H1 (cell line): ENCODE measurements at regions not wholly inside any gene's neighbourhood (a gene's known extent, or its start where the extent isn't known, plus 50 kb on each side); places are given as distances from the start of the nearest gene placed in this dataset.
A peak's percentile ranks its signal among the peaks of the same experiment; 100 is the strongest.

Source experiments
- CTCF ChIA-PET: fragments of 300-600 bp; sonication (Branson Sonifier 250); formaldehyde crosslinking; loops from one replicate; lab custom pipeline; 2021; ENCODE audit not compliant: partially characterized antibody; lab: Charles Lee
- POLR2A ChIA-PET: fragments of 300-600 bp; sonication (Branson Sonifier 250); formaldehyde crosslinking; loops from one replicate; lab custom pipeline; 2021; ENCODE audit warnings: inconsistent platforms; ENCODE audit not compliant: partially characterized antibody; lab: Charles Lee
- DNase-seq, 2 experiments: peaks; one replicate each; pipeline versions ENCODE4 v3.0.0 to v3.0.0-alpha.2; 2010 to 2022; ENCODE audit warnings: low spot score in 2 of 2, low read depth in 1 of 2, mixed read lengths in 1 of 2
- FAIRE-seq: peaks from 2 replicates; lab custom pipeline; 2011; peaks lifted over from hg19 to GRCh38; lab: Jason Lieb, UNC
- H2AFZ ChIP-seq: 2 replicates; pipeline ENCODE4 v1.8.1; 2012; ENCODE audit warnings: low read length, inconsistent platforms
- H2AK5ac ChIP-seq: 2 replicates; pipeline ENCODE4 v1.6.1; 2013; ENCODE audit warnings: low read depth, low read length
- H2BK120ac ChIP-seq: replicated peaks from 2 replicates; pipeline ENCODE3; 2013; ENCODE audit warnings: low read depth, low read length, inconsistent platforms
- H2BK12ac ChIP-seq: 2 replicates; pipeline ENCODE4 v1.6.1; 2013; ENCODE audit warnings: low read depth, low read length
- H2BK15ac ChIP-seq: 2 replicates; pipeline ENCODE4 v1.6.1; 2013; ENCODE audit warnings: low read length
- H2BK20ac ChIP-seq: 2 replicates; pipeline ENCODE4 v1.6.1; 2013; ENCODE audit warnings: low read length
- H2BK5ac ChIP-seq: 2 replicates; pipeline ENCODE4 v1.6.1; 2013; ENCODE audit warnings: low read depth, low read length
- H3K14ac ChIP-seq: 2 replicates; pipeline ENCODE4 v1.6.1; 2013; ENCODE audit warnings: inconsistent platforms; ENCODE audit not compliant: insufficient read length
- H3K18ac ChIP-seq: 2 replicates; pipeline ENCODE4 v1.6.1; 2013; ENCODE audit warnings: low read length; ENCODE audit errors: extremely low read depth
- H3K23ac ChIP-seq: 2 replicates; pipeline ENCODE4 v1.6.1; 2013; ENCODE audit warnings: inconsistent platforms; ENCODE audit not compliant: insufficient read length
- H3K23me2 ChIP-seq: 2 replicates; pipeline ENCODE4 v1.6.1; 2013; ENCODE audit warnings: low read depth, low read length
- H3K27ac ChIP-seq: 2 replicates; pipeline ENCODE4 v1.6.1; 2011; ENCODE audit warnings: low read depth, low read length, inconsistent platforms
- H3K27me3 ChIP-seq, 4 experiments: replicated peaks in 1 of 4; 1 replicate in 1 of 4; 2 replicates in 3 of 4; pipeline versions ENCODE4 v1.6.1 to v1.8.1; 2011 to 2013; ENCODE audit warnings: low read length in 3 of 4, mild to moderate bottlenecking in 3 of 4, inconsistent platforms in 2 of 4, mixed read lengths in 2 of 4, moderate library complexity in 1 of 4; ENCODE audit not compliant: control insufficient read depth in 3 of 4, insufficient read depth in 3 of 4; ENCODE audit errors: extremely low read depth in 1 of 4
- H3K36me3 ChIP-seq, 4 experiments: 2 replicates each; pipeline versions ENCODE4 v1.6.1 to v1.8.1; 2011 to 2013; ENCODE audit warnings: mild to moderate bottlenecking in 4 of 4, low read length in 3 of 4, moderate library complexity in 2 of 4, control low read depth in 1 of 4, inconsistent platforms in 1 of 4; ENCODE audit not compliant: insufficient read depth in 4 of 4, control insufficient read depth in 2 of 4
- H3K4ac ChIP-seq: replicated peaks from 2 replicates; pipeline ENCODE3; 2013; ENCODE audit warnings: low read length, low read depth, mixed read lengths, inconsistent platforms; ENCODE audit not compliant: insufficient read length
- H3K4me1 ChIP-seq, 4 experiments: replicated peaks in 1 of 4; 1 replicate in 1 of 4; 2 replicates in 3 of 4; pipeline versions ENCODE4 v1.6.1 to v1.8.1; 2011 to 2013; ENCODE audit warnings: low read length in 3 of 4, inconsistent platforms in 2 of 4, mixed read lengths in 1 of 4; ENCODE audit not compliant: insufficient read depth in 4 of 4, control insufficient read depth in 3 of 4
- H3K4me2 ChIP-seq, 2 experiments: 2 replicates each; pipeline versions ENCODE4 v1.6.1 to v1.8.1; 2011 to 2013; ENCODE audit warnings: low read depth in 2 of 2, low read length in 2 of 2, control low read depth in 1 of 2, inconsistent platforms in 1 of 2, mild to moderate bottlenecking in 1 of 2; ENCODE audit not compliant: insufficient read depth in 1 of 2
- H3K4me3 ChIP-seq, 4 experiments: fragments of 200-600, 300-600 bp in 1 of 4; sonication (generic), shearing (Covaris generic), sonication (Bioruptor Twin) in 1 of 4; 2 replicates each; pipeline versions ENCODE4 v1.5.1 to v1.8.1; 2011 to 2016; ENCODE audit warnings: low read length in 4 of 4, low read depth in 3 of 4, control low read depth in 2 of 4, inconsistent platforms in 2 of 4, mild to moderate bottlenecking in 2 of 4, mixed read lengths in 1 of 4, moderate library complexity in 1 of 4; ENCODE audit not compliant: insufficient read depth in 2 of 4; ENCODE audit errors: extremely low read depth in 1 of 4
- H3K56ac ChIP-seq: replicated peaks from 2 replicates; pipeline ENCODE3; 2013; ENCODE audit warnings: low read depth, mild to moderate bottlenecking, mixed read lengths, low read length, inconsistent platforms; ENCODE audit not compliant: insufficient read length
- H3K79me1 ChIP-seq: 2 replicates; pipeline ENCODE4 v1.6.1; 2013; ENCODE audit warnings: low read depth, low read length, control low read depth
- H3K79me2 ChIP-seq, 2 experiments: 2 replicates each; pipeline versions ENCODE4 v1.6.1 to v1.8.1; 2012 to 2013; ENCODE audit warnings: low read length in 2 of 2, mild to moderate bottlenecking in 2 of 2, inconsistent platforms in 1 of 2; ENCODE audit not compliant: insufficient read depth in 2 of 2, control insufficient read depth in 1 of 2
- H3K9ac ChIP-seq, 4 experiments: replicated peaks in 1 of 4; 1 replicate in 1 of 4; 2 replicates in 3 of 4; pipeline versions ENCODE4 v1.6.1 to v1.8.1; 2011 to 2013; ENCODE audit warnings: low read depth in 3 of 4, low read length in 3 of 4, control low read depth in 2 of 4, mild to moderate bottlenecking in 2 of 4, moderate library complexity in 2 of 4, inconsistent platforms in 1 of 4; ENCODE audit errors: extremely low read depth in 1 of 4
- H3K9me3 ChIP-seq, 2 experiments: 2 replicates each; pipeline versions ENCODE4 v1.6.1 to v1.8.1; 2012 to 2013; ENCODE audit warnings: mild to moderate bottlenecking in 2 of 2, moderate library complexity in 2 of 2, control low read depth in 1 of 2, inconsistent platforms in 1 of 2, low read depth in 1 of 2, low read length in 1 of 2, mixed read lengths in 1 of 2; ENCODE audit not compliant: insufficient read depth in 2 of 2
- H4K20me1 ChIP-seq, 2 experiments: replicated peaks in 1 of 2; 2 replicates each; pipeline versions ENCODE3 to v1.8.1; 2011 to 2013; ENCODE audit warnings: inconsistent platforms in 2 of 2, low read length in 2 of 2, mild to moderate bottlenecking in 1 of 2; ENCODE audit not compliant: insufficient read depth in 2 of 2, control insufficient read depth in 1 of 2
- H4K5ac ChIP-seq: 2 replicates; pipeline ENCODE4 v1.6.1; 2013; ENCODE audit warnings: low read length, low read depth, mixed read lengths, inconsistent platforms; ENCODE audit not compliant: insufficient read length
- H4K8ac ChIP-seq: 2 replicates; pipeline ENCODE4 v1.8.0; 2013; ENCODE audit warnings: mild to moderate bottlenecking, moderate library complexity, low read length, inconsistent platforms; ENCODE audit not compliant: insufficient read depth; ENCODE audit errors: extremely low read depth
- H4K91ac ChIP-seq: replicated peaks from 2 replicates; pipeline ENCODE3; 2013; ENCODE audit warnings: low read length, mixed read lengths, inconsistent platforms; ENCODE audit not compliant: insufficient read length
- CEBPB ChIP-seq: IDR thresholded peaks from 2 replicates; pipeline ENCODE4 v1.6.1; 2012; ENCODE audit warnings: low read depth, low read length
- CHD1 ChIP-seq: IDR thresholded peaks from 2 replicates; pipeline ENCODE4 v1.6.1; 2012; ENCODE audit warnings: low read depth, low read length, improper control_type of control experiment
- EZH2 ChIP-seq: fragments of 200-600 bp; sonication (generic); IDR thresholded peaks from 2 replicates; pipeline ENCODE4 v1.7.1; 2012; ENCODE audit warnings: low read depth, mild to moderate bottlenecking, moderate library complexity, low read length, inconsistent platforms; ENCODE audit not compliant: severe bottlenecking
- POLR2A ChIP-seq, 2 experiments: IDR thresholded peaks; 1 replicate in 1 of 2; 2 replicates in 1 of 2; pipeline ENCODE4 v1.6.1; 2011; ENCODE audit warnings: low read depth in 2 of 2, low read length in 2 of 2, mild to moderate bottlenecking in 2 of 2; ENCODE audit errors: control extremely low read depth in 1 of 2
- SIN3A ChIP-seq, 2 experiments: IDR thresholded peaks in 1 of 2; conservative IDR thresholded peaks in 1 of 2; 2 replicates each; pipeline ENCODE4 v1.6.1; 2011 to 2012; ENCODE audit warnings: low read length in 2 of 2, improper control_type of control experiment in 1 of 2, low read depth in 1 of 2, mild to moderate bottlenecking in 1 of 2
- SIX5 ChIP-seq: IDR thresholded peaks from 2 replicates; pipeline ENCODE4 v1.6.1; 2011; ENCODE audit warnings: mild to moderate bottlenecking, low read depth, low read length
- SP1 ChIP-seq: IDR thresholded peaks from 2 replicates; pipeline ENCODE4 v1.6.1; 2011; ENCODE audit warnings: low read depth, low read length
- TAF1 ChIP-seq: IDR thresholded peaks from 2 replicates; pipeline ENCODE4 v1.6.1; 2011; ENCODE audit warnings: mild to moderate bottlenecking, low read depth, low read length
- TAF7 ChIP-seq: optimal IDR thresholded peaks from 2 replicates; pipeline ENCODE3; 2011; ENCODE audit warnings: low read depth, mild to moderate bottlenecking, inconsistent platforms, low read length, moderate library complexity, borderline replicate concordance
- YY1 ChIP-seq: IDR thresholded peaks from 2 replicates; pipeline ENCODE4 v1.6.1; 2011; ENCODE audit warnings: low read depth, mild to moderate bottlenecking, low read length
- WGBS, 2 experiments: shearing (Covaris generic) in 1 of 2; methylation state at CpG; one replicate each; pipeline versions ENCODE4 v1.1.6 to v1.1.7; 2013 to 2015; ENCODE audit warnings: low lambda C conversion rate in 2 of 2, mixed read lengths in 2 of 2, inconsistent platforms in 1 of 2, low coverage in 1 of 2, missing lambda C conversion rate in 1 of 2; ENCODE audit not compliant: insufficient replicate concordance in 2 of 2, insufficient coverage in 1 of 2, insufficient read length in 1 of 2; ENCODE audit errors: extremely low coverage in 1 of 2, missing lambda C conversion rate in 1 of 2; 5-methylcytosine and 5-hydroxymethylcytosine counted together

DNA sequence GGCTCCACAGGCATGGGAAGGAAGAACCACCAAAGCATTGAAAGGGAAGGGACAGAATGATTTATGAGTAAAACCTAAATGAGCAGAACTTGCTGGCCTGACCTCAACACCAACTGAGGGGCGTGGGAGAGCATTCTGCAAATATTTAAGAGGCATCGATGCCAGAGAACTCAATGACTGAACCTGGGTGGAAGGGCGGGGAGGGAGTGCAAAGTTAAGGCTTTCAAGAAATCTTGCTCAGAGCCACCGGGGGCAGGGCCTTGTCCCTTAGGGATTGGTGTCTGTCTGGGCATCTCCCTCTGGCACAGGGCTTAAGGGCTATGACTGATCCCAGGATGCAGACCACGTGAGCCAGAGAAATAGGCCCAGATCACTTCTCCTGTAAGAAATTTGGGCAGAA, 137.1 kb downstream of the ADAMTS15 start:
- Histone ChIP-seq H3K4me3 (no peak overlapping the region), H3K4ac (no peak overlapping the region), H3K9me3 (no peaks in the 10 kb centered on the region), H3K79me2 (no peaks in the 10 kb centered on the region), H3K27ac (no peak overlapping the region), H3K18ac (peak overlapping the region; percentile 62; the same call in 1 of the 2 replicates), H3K79me1 (no peaks in the 10 kb centered on the region), H2BK5ac (no peak overlapping the region), H4K8ac (no peak overlapping the region), H2BK20ac (peak overlapping the region; percentile 55; the same call in 1 of the 2 replicates), H4K5ac (no peak overlapping the region), H3K14ac (no peak overlapping the region), H4K20me1 (no peaks in the 10 kb centered on the region), H2BK12ac (no peak overlapping the region), H2BK120ac (no peak overlapping the region), H3K36me3 (no peaks in the 10 kb centered on the region), H3K4me2 (no peak overlapping the region), H2AFZ (no peak overlapping the region), H3K9ac (no peak overlapping the region), H4K91ac (no peak overlapping the region), H3K27me3 (no peaks in the 10 kb centered on the region), H3K56ac (no peak overlapping the region), H3K23ac (no peak overlapping the region), H2BK15ac (peak overlapping the region; percentile 33; the same call in 1 of the 2 replicates), H3K4me1 (peaks cover 0 to 5% (median 3%) of the 10 kb centered on the region in 4 experiments; a peak in 3 of 7 replicates), H3K23me2 (no peaks in the 10 kb centered on the region; the same call in 1 of the 2 replicates), H2AK5ac (no peak overlapping the region)
- 78% methylated on average over 5 of the region's 5 CpGs; no CpG with 5 or more reads in 1 of the 2 experiments for WGBS, 2 experiments
- CTCF ChIA-PET, result interaction anchor here (1.5 to 2.1 kb wide), 2 partner anchors 151 to 276 kb away, joined by 4 to 9 read pairs; no protein-coding TSS in a partner anchor
- TF ChIP-seq SIX5 (no peak), TAF1 (no peak), POLR2A (IDR thresholded peaks at IDR 0.05; ENCODE audit: control extremely low read depth in 1 of 2, low read depth in 2 of 2, low read length in 2 of 2) (no peak), SP1 (no peak), TAF7 (no peak), SIN3A (conservative IDR thresholded peaks at IDR 0.05 in 1 of 2, IDR thresholded peaks at IDR 0.05 in 1 of 2; ENCODE audit: low read depth in 1 of 2, low read length in 2 of 2) (no peak), CEBPB (no peak), YY1 (no peak), CHD1 (no peak), EZH2 (no peak)
- POLR2A ChIA-PET, result no interaction called here
- FAIRE-seq, result no peak
- DNase-seq, result no peak
